ENCODE measurements at regions not wholly inside any gene's neighbourhood (a gene's known extent, or its start where the extent isn't known, plus 50 kb on each side); places are given as distances from the start of the nearest gene placed in this dataset.

- H3K4me1 ChIP-seq (ENCODE audit: low read depth), result no peaks in the 10 kb centered on the region
- intact Hi-C loops (cut with DNase I, micrococcal nuclease), result no loop called here
- DNase-seq, result no peak
- ATAC-seq, result no peak
- TF ChIP-seq CTCF (IDR thresholded peaks at IDR 0.05), result no peak
- no peak overlapping the region for H3K4me3 ChIP-seq
- no peaks in the 10 kb centered on the region for H3K9me3 ChIP-seq
- no peaks in the 10 kb centered on the region for H3K36me3 ChIP-seq (ENCODE audit: low read depth)
These were observed 58.4 kb upstream of the POLG start for GRCh38 chr15:89393056-89393455.

DNA sequence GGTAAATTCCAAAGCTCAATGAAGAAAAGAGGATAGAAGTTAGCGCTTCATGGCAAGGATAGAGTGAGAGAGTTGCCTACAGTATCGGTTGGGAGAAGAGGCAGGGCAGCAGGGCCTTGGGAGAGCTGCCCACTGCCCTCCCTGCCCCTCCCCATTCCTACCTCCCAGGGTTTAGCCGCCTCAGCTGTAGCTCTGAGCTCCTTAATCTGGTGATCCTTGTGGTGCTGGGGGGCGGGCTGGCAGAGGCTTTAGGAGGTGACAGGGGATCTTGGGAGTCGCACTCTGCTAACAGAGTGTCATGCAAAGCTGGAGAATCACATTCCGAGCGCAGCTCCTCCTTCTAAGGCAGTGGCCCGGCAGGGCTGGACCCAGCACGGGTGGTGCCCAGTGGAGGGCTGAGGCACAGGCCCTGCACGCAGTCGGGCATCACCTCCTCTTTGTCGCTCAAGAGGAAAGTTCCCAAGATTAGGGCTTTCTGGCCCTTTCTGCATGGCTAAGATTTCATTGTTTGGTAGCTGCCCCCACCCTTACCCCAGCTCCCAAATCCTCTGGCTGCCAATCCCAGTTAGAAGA is 57.1 kb upstream of the POLG start:
- DNase-seq (no peak), ATAC-seq (no peak)
- Histone ChIP-seq H3K36me3 (ENCODE audit: low read depth) (no peaks in the 10 kb centered on the region), H3K9me3 (no peaks in the 10 kb centered on the region), H3K4me1 (ENCODE audit: low read depth) (no peaks in the 10 kb centered on the region), H3K4me3 (no peak overlapping the region)
- TF ChIP-seq CTCF (IDR thresholded peaks at IDR 0.05), result no peak
- intact Hi-C loops (cut with DNase I, micrococcal nuclease), result no loop called here

- intact Hi-C loops (cut with DNase I, micrococcal nuclease), result no loop called here
- TF ChIP-seq CTCF (IDR thresholded peaks at IDR 0.05), result no peak
- Histone ChIP-seq H3K36me3 (ENCODE audit: low read depth) (no peaks in the 10 kb centered on the region), H3K9me3 (no peaks in the 10 kb centered on the region), H3K4me1 (ENCODE audit: low read depth) (no peaks in the 10 kb centered on the region), H3K4me3 (no peak overlapping the region)
- no peak for ATAC-seq
- no peak for DNase-seq
These were observed 55.4 kb upstream of the POLG start for GRCh38 chr15:89389841-89390603.

- ATAC-seq, result no peak
- Histone ChIP-seq H3K4me3 (no peak overlapping the region), H3K36me3 (ENCODE audit: low read depth) (no peaks in the 10 kb centered on the region), H3K9me3 (no peaks in the 10 kb centered on the region), H3K4me1 (ENCODE audit: low read depth) (no peaks in the 10 kb centered on the region)
- intact Hi-C loops (cut with DNase I, micrococcal nuclease), result no loop called here
- no peak for TF ChIP-seq CTCF (IDR thresholded peaks at IDR 0.05)
- DNase-seq, result no peak
These were observed 52.7 kb upstream of the POLG start for GRCh38 chr15:89387140-89387903.

DNA sequence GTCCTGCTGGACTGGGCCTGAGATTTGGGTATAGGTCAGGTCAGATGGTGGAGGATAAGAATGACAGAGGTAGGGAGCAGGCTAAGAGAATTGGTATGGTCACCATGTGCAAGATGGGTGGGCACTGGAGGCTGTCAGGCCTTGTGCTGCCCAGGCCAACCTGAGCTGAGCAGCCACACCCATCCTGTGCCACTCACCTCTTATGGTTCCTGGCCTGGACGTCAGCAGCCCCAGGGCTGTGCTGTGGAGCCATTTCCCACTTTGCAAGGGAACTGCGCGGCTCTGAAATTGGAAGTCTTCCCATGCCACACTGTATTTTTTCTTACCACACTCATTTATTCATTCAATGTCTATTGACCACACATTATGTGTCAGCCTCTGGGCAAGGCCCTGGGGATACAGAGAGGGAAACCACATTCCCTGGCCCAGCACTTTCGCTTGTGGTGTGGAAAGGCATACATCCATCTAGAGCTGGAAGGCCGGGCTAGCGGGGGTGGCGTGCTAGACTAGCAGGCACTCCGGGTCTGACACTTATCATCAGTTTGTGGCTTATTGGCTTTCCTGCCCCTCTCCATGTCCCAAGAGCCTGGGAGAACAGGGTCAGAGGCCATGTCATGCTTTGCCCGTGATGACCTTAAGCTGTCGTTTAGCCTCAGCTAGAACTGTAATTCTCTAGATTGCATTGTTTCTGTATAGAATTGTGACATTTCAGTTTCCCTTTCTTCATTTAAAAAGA is 51.1 kb upstream of the POLG start:
- TF ChIP-seq CTCF (IDR thresholded peaks at IDR 0.05), result no peak
- DNase-seq, result no peak
- Histone ChIP-seq H3K36me3 (ENCODE audit: low read depth) (no peaks in the 10 kb centered on the region), H3K4me1 (ENCODE audit: low read depth) (no peaks in the 10 kb centered on the region), H3K9me3 (no peaks in the 10 kb centered on the region), H3K4me3 (no peak overlapping the region)
- ATAC-seq, result no peak
- intact Hi-C loops (cut with DNase I, micrococcal nuclease), result no loop called here

Measured in mucosa of descending colon (tissue), 3 donors.